ENCODE measurements at regions not wholly inside any gene's neighbourhood (a gene's known extent, or its start where the extent isn't known, plus 50 kb on each side); places are given as distances from the start of the nearest gene placed in this dataset.

- intact Hi-C loops (cut with DNase I), result no loop called here
- Histone ChIP-seq H3K4me1 (no peaks in the 10 kb centered on the region), H3K27me3 (no peaks in the 10 kb centered on the region), H3K4me3 (no peak overlapping the region), H3K36me3 (replicated peaks in 1 of 2; ENCODE audit: insufficient read depth in 1 of 2, low read depth in 2 of 2) (no peaks in the 10 kb centered on the region), H3K27ac (no peak overlapping the region), H3K9me3 (no peaks in the 10 kb centered on the region)
- no peak for ATAC-seq
- no peak for TF ChIP-seq POLR2A (IDR thresholded peaks at IDR 0.05)
- DNase-seq, result no peak
- WGBS, 2 donors, result 37 to 56% methylated on average over 6 of the region's 6 CpGs
Measured at GRCh38 chr2:45263147-45263546, 253.9 kb upstream of the SIX2 start.

- DNase-seq (no peak), ATAC-seq (no peak)
- Histone ChIP-seq H3K4me3 (no peak overlapping the region), H3K36me3 (replicated peaks in 1 of 2; ENCODE audit: insufficient read depth in 1 of 2, low read depth in 2 of 2) (no peaks in the 10 kb centered on the region), H3K4me1 (no peaks in the 10 kb centered on the region), H3K27me3 (no peaks in the 10 kb centered on the region), H3K9me3 (no peaks in the 10 kb centered on the region), H3K27ac (no peak overlapping the region)
- intact Hi-C loops (cut with DNase I), result no loop called here
- TF ChIP-seq CTCF (IDR thresholded peaks at IDR 0.05), result no peak
- 87 to 90% methylated on average over 4 of the region's 4 CpGs for WGBS, 2 donors
Measured at GRCh38 chr2:45261746-45262145, 252.5 kb upstream of the SIX2 start.

- WGBS, 2 donors, result 84 to 86% methylated on average over 4 to 5 of the region's 5 CpGs
- H3K36me3 ChIP-seq (replicated peaks in 1 of 2; ENCODE audit: insufficient read depth in 1 of 2, low read depth in 2 of 2), result no peaks in the 10 kb centered on the region
- TF ChIP-seq POLR2A (IDR thresholded peaks at IDR 0.05) (no peak), CTCF (IDR thresholded peaks at IDR 0.05) (no peak)
- ATAC-seq, result no peak
- no peaks in the 10 kb centered on the region for H3K9me3 ChIP-seq
- H3K4me1 ChIP-seq, result no peaks in the 10 kb centered on the region
- no peaks in the 10 kb centered on the region for H3K27me3 ChIP-seq
- intact Hi-C loops (cut with DNase I), result no loop called here
- H3K4me3 ChIP-seq, result no peak overlapping the region
- no peak for DNase-seq
- H3K27ac ChIP-seq, result no peak overlapping the region
Measured at GRCh38 chr2:45260946-45261345, 251.7 kb upstream of the SIX2 start.

- ATAC-seq (no peak), DNase-seq (no peak)
- 76 to 80% methylated on average over 8 of the region's 8 CpGs for WGBS, 2 donors
- Histone ChIP-seq H3K4me3 (no peak overlapping the region), H3K27me3 (no peaks in the 10 kb centered on the region), H3K36me3 (replicated peaks in 1 of 2; ENCODE audit: insufficient read depth in 1 of 2, low read depth in 2 of 2) (no peaks in the 10 kb centered on the region), H3K4me1 (no peaks in the 10 kb centered on the region), H3K27ac (no peak overlapping the region), H3K9me3 (no peaks in the 10 kb centered on the region)
- intact Hi-C loops (cut with DNase I), result no loop called here
- no peak for TF ChIP-seq CTCF (IDR thresholded peaks at IDR 0.05)
- no peak for TF ChIP-seq POLR2A (IDR thresholded peaks at IDR 0.05)
Measured at GRCh38 chr2:45259547-45260160, 250.4 kb upstream of the SIX2 start.

- DNase-seq, result peak in 1 of 4 donors; percentile 33
- no peak for ATAC-seq
- intact Hi-C loops (cut with DNase I), result no loop called here
Measured at GRCh38 chr2:45259138-45259537, 249.9 kb upstream of the SIX2 start.

More at GRCh38 chr2:45259138-45259537, 249.9 kb upstream of the SIX2 start:
- no peaks in the 10 kb centered on the region for H3K4me1 ChIP-seq
- no peak for TF ChIP-seq POLR2A (IDR thresholded peaks at IDR 0.05)
- no peak for TF ChIP-seq CTCF (IDR thresholded peaks at IDR 0.05)
- no peak overlapping the region for H3K27ac ChIP-seq
- H3K4me3 ChIP-seq, result no peak overlapping the region
- 26 to 34% methylated on average over 8 of the region's 8 CpGs for WGBS, 2 donors
- H3K9me3 ChIP-seq, result no peaks in the 10 kb centered on the region
- no peaks in the 10 kb centered on the region for H3K36me3 ChIP-seq (replicated peaks in 1 of 2; ENCODE audit: insufficient read depth in 1 of 2, low read depth in 2 of 2)
- H3K27me3 ChIP-seq, result no peaks in the 10 kb centered on the region

Measured in body of pancreas (tissue), 4 donors.